Transverse colon (tissue), 4 donors: ENCODE measurements at regions not wholly inside any gene's neighbourhood (a gene's known extent, or its start where the extent isn't known, plus 50 kb on each side); places are given as distances from the start of the nearest gene placed in this dataset.

ENCODE experiments used
- CTCF ChIP-seq, 5 experiments: fragments of 200-600 bp in 3 of 5; fragments of 450-650 bp in 2 of 5; sonication (generic) in 3 of 5; IDR thresholded peaks; 1 replicate in 2 of 5; 2 replicates in 3 of 5; pipeline ENCODE4 v1.5.1; 2016 to 2017; ENCODE audit warnings: antibody characterized with exemption in 5 of 5, inconsistent platforms in 3 of 5, mild to moderate bottlenecking in 2 of 5, moderate library complexity in 1 of 5
- EP300 ChIP-seq: sonication (generic); formaldehyde crosslinking; IDR thresholded peaks from one replicate; pipeline ENCODE4 v1.6.1; 2017; ENCODE audit warnings: antibody characterized with exemption, low read depth
- POLR2A ChIP-seq: fragments of 450-650 bp; IDR thresholded peaks from one replicate; pipeline ENCODE4 v1.6.1; 2016; ENCODE audit warnings: antibody characterized with exemption, mild to moderate bottlenecking, moderate library complexity
- POLR2AphosphoS5 ChIP-seq, 3 donors: sonication (generic); formaldehyde crosslinking; IDR thresholded peaks; one replicate each; pipeline ENCODE4 v1.6.1; 2016; ENCODE audit warnings: antibody characterized with exemption in 3 of 3

GRCh38 chr1:218548764-218549163, 203.6 kb downstream of the TGFB2 start:
- TF ChIP-seq CTCF (IDR thresholded peaks at IDR 0.05): no peak
- no peak for TF ChIP-seq EP300
- no peak for TF ChIP-seq POLR2A
- no peak for TF ChIP-seq POLR2AphosphoS5 (IDR thresholded peaks at IDR 0.05)
